CD4-positive, alpha-beta T cell (primary cell): ENCODE measurements at regions not wholly inside any gene's neighbourhood (a gene's known extent, or its start where the extent isn't known, plus 50 kb on each side); places are given as distances from the start of the nearest gene placed in this dataset.

Experiments
- ATAC-seq: fragments of 200-7000 bp; cut with Tn5 transposase; one replicate; pipeline ENCODE4 v1.10.0; 2022; ENCODE audit warnings: mild to moderate bottlenecking; ENCODE audit not compliant: poor library complexity
- CTCF ChIA-PET: fragments of 350-600 bp; sonication (Branson Sonifier 250); formaldehyde crosslinking; loops from one replicate; lab custom pipeline; 2021; ENCODE audit warnings: antibody characterized with exemption, inconsistent platforms; lab: Charles Lee
- POLR2A ChIA-PET: fragments of 350-600 bp; sonication (Branson Sonifier 250); formaldehyde crosslinking; loops from one replicate; lab custom pipeline; 2021; ENCODE audit warnings: antibody characterized with exemption, inconsistent platforms; lab: Charles Lee
- DNase-seq, 14 experiments: peaks; one replicate each; pipeline ENCODE4 v3.0.0-alpha.2; 2013 to 2020; ENCODE audit warnings: mixed read lengths in 2 of 14
- H3K27ac ChIP-seq, 2 donors: one replicate each; pipeline versions ENCODE4 v1.5.1 to v1.7.0; 2013; ENCODE audit warnings: low read length in 2 of 2, low read depth in 1 of 2, mild to moderate bottlenecking in 1 of 2
- H3K27me3 ChIP-seq, 2 experiments: 1 replicate in 1 of 2; 2 replicates in 1 of 2; pipeline versions ENCODE4 v1.6.1 to v1.7.0; 2013; ENCODE audit warnings: low read length in 2 of 2, control low read depth in 1 of 2, mild to moderate bottlenecking in 1 of 2, moderate library complexity in 1 of 2; ENCODE audit not compliant: insufficient read depth in 2 of 2, control insufficient read depth in 1 of 2
- H3K36me3 ChIP-seq: one replicate; pipeline ENCODE4 v1.6.1; 2013; ENCODE audit warnings: low read length, control low read depth; ENCODE audit not compliant: insufficient read depth
- H3K4me1 ChIP-seq: one replicate; pipeline ENCODE4 v1.6.1; 2013; ENCODE audit warnings: low read length, control low read depth; ENCODE audit not compliant: insufficient read depth
- H3K4me3 ChIP-seq: one replicate; pipeline ENCODE4 v1.5.1; 2013; ENCODE audit warnings: mild to moderate bottlenecking, low read length, moderate library complexity
- H3K9me3 ChIP-seq, 2 experiments: 1 replicate in 1 of 2; 2 replicates in 1 of 2; pipeline versions ENCODE4 v1.6.1 to v1.7.0; 2013; ENCODE audit warnings: low read length in 2 of 2, mild to moderate bottlenecking in 2 of 2, control low read depth in 1 of 2, moderate library complexity in 1 of 2; ENCODE audit not compliant: control insufficient read depth in 1 of 2, insufficient read depth in 1 of 2
- H3K27ac Mint-ChIP-seq: one replicate; pipeline ENCODE4 v1.8.0; 2020; ENCODE audit warnings: mixed read lengths
- H3K27me3 Mint-ChIP-seq: one replicate; pipeline ENCODE4 v1.8.0; 2021; ENCODE audit warnings: mixed read lengths
- H3K36me3 Mint-ChIP-seq: one replicate; pipeline ENCODE4 v1.8.0; 2021; ENCODE audit warnings: low read depth, mixed read lengths
- H3K4me1 Mint-ChIP-seq: one replicate; pipeline ENCODE4 v1.8.0; 2021; ENCODE audit warnings: low read depth, mixed read lengths
- H3K4me3 Mint-ChIP-seq: one replicate; pipeline ENCODE4 v1.8.0; 2020; ENCODE audit warnings: mild to moderate bottlenecking, mixed read lengths
- H3K9me3 Mint-ChIP-seq: one replicate; pipeline ENCODE4 v1.8.0; 2020; ENCODE audit warnings: mixed read lengths
- CTCF ChIP-seq: fragments of 200-600 bp; IDR thresholded peaks from one replicate; pipeline ENCODE4 v1.8.0; 2022; ENCODE audit warnings: antibody characterized with exemption, mild to moderate bottlenecking
- intact Hi-C, 2 experiments: fragments of 100-400 bp; cut with DNase I in 1 of 2; cut with micrococcal nuclease in 1 of 2; formaldehyde crosslinking; loops; one replicate each; pipeline versions ENCODE4 v1.15.1 to v1.9.0; 2023 to 2025; cut with DNase I, micrococcal nuclease

- ChIA-PET POLR2A (no interaction called here), CTCF (no interaction called here)
- ATAC-seq = no peak
These were observed 310.4 kb downstream of the ACTL7B start for GRCh38 chr9:108545436-108545835.

GRCh38 chr9:108544866-108545265 is 310.9 kb downstream of the ACTL7B start:
- no peak overlapping the region for H3K4me3 ChIP-seq
- no peak overlapping the region for H3K27ac Mint-ChIP-seq
- H3K27ac ChIP-seq = no peak overlapping the region
- no peak for TF ChIP-seq CTCF
- H3K36me3 Mint-ChIP-seq = no peaks in the 10 kb centered on the region
- H3K9me3 Mint-ChIP-seq = no peaks in the 10 kb centered on the region
- H3K4me3 Mint-ChIP-seq = no peak overlapping the region
- H3K27me3 ChIP-seq = no peaks in the 10 kb centered on the region
- intact Hi-C loops = no loop called here
- ATAC-seq (no peak), DNase-seq (no peak)
- H3K4me1 Mint-ChIP-seq = no peaks in the 10 kb centered on the region
- no peaks in the 10 kb centered on the region for H3K4me1 ChIP-seq
- no peaks in the 10 kb centered on the region for H3K36me3 ChIP-seq
- CTCF ChIA-PET = no interaction called here
- no peaks in the 10 kb centered on the region for H3K27me3 Mint-ChIP-seq
- H3K9me3 ChIP-seq = peaks cover 0 to 3% of the 10 kb centered on the region in 2 experiments
- POLR2A ChIA-PET = no interaction called here

More at GRCh38 chr9:108545436-108545835, 310.4 kb downstream of the ACTL7B start:
- Mint-ChIP-seq H3K4me1 (no peaks in the 10 kb centered on the region), H3K27ac (no peak overlapping the region), H3K27me3 (no peaks in the 10 kb centered on the region), H3K9me3 (no peaks in the 10 kb centered on the region), H3K36me3 (no peaks in the 10 kb centered on the region), H3K4me3 (no peak overlapping the region)
- Histone ChIP-seq H3K27ac (no peak overlapping the region), H3K27me3 (no peaks in the 10 kb centered on the region), H3K4me3 (no peak overlapping the region), H3K36me3 (no peaks in the 10 kb centered on the region), H3K4me1 (no peaks in the 10 kb centered on the region), H3K9me3 (peaks cover 0 to 3% of the 10 kb centered on the region in 2 experiments)
- intact Hi-C loops = no loop called here
- TF ChIP-seq CTCF = no peak
- no peak for DNase-seq

GRCh38 chr9:108543251-108543778 is 312.5 kb downstream of the ACTL7B start:
- POLR2A ChIA-PET = no interaction called here
- H3K36me3 Mint-ChIP-seq = no peaks in the 10 kb centered on the region
- CTCF ChIA-PET = no interaction called here

More at GRCh38 chr9:108543251-108543778, 312.5 kb downstream of the ACTL7B start:
- Mint-ChIP-seq H3K4me1 (no peaks in the 10 kb centered on the region), H3K27ac (no peak overlapping the region), H3K27me3 (peaks cover 4% of the 10 kb centered on the region), H3K4me3 (no peak overlapping the region), H3K9me3 (no peaks in the 10 kb centered on the region)
- H3K27me3 ChIP-seq = no peaks in the 10 kb centered on the region
- H3K36me3 ChIP-seq = no peaks in the 10 kb centered on the region
- H3K4me3 ChIP-seq = no peak overlapping the region
- intact Hi-C loops = no loop called here
- ATAC-seq = no peak
- peak in 1 of 14 experiments; percentile 13 for DNase-seq
- H3K27ac ChIP-seq = no peak overlapping the region
- peaks cover 0 to 3% of the 10 kb centered on the region in 2 experiments for H3K9me3 ChIP-seq
- TF ChIP-seq CTCF = no peak
- H3K4me1 ChIP-seq = no peaks in the 10 kb centered on the region
